Jurkat, Clone E6-1 (cell line): ENCODE measurements at regions not wholly inside any gene's neighbourhood (a gene's known extent, or its start where the extent isn't known, plus 50 kb on each side); places are given as distances from the start of the nearest gene placed in this dataset.
"Not testable (repeated sequence)": the region's sequence is repeated elsewhere in the genome, so short reads cannot be mapped to it uniquely, and the experiment has no call there.

Experiments
- DNase-seq: peaks from one replicate; pipeline ENCODE4 v3.0.0-alpha.2; 2011; ENCODE audit warnings: low read depth, low spot score
- H3K4me3 ChIP-seq: 2 replicates; pipeline ENCODE4 v1.5.1; 2011; ENCODE audit warnings: mild to moderate bottlenecking, low read length, control low read depth, moderate library complexity

GRCh38 chr16:31714903-31715504, 158.6 kb upstream of the ZNF267 start:
- no peak for DNase-seq
- H3K4me3 ChIP-seq: no peak overlapping the region

GRCh38 chr16:31715915-31716314, 157.7 kb upstream of the ZNF267 start:
- H3K4me3 ChIP-seq: no peak overlapping the region
- DNase-seq: no peak

- H3K4me3 ChIP-seq: no peak overlapping the region
- DNase-seq: no peak
Observed at GRCh38 chr16:31718998-31719397, 154.6 kb upstream of the ZNF267 start.

GRCh38 chr16:31727553-31727952, 146.1 kb upstream of the ZNF267 start:
- DNase-seq: no peak

GRCh38 chr16:31734265-31734664, 139.3 kb upstream of the ZNF267 start:
- DNase-seq: no peak
- no peak overlapping the region for H3K4me3 ChIP-seq

More at GRCh38 chr16:31727553-31727952, 146.1 kb upstream of the ZNF267 start:
- no peak overlapping the region for H3K4me3 ChIP-seq

GRCh38 chr16:31745098-31745497, 128.5 kb upstream of the ZNF267 start:
- H3K4me3 ChIP-seq, DNase-seq: not testable (repeated sequence)

GRCh38 chr16:31745900-31746299, 127.7 kb upstream of the ZNF267 start:
- DNase-seq: no peak
- no peak overlapping the region for H3K4me3 ChIP-seq

GRCh38 chr16:31754998-31755615, 118.5 kb upstream of the ZNF267 start:
- DNase-seq: no peak

GRCh38 chr16:31764103-31764502, 109.5 kb upstream of the ZNF267 start:
- no peak overlapping the region for H3K4me3 ChIP-seq
- no peak for DNase-seq

More at GRCh38 chr16:31754998-31755615, 118.5 kb upstream of the ZNF267 start:
- no peak overlapping the region for H3K4me3 ChIP-seq

GRCh38 chr16:31767267-31767666, 106.3 kb upstream of the ZNF267 start:
- no peak for DNase-seq
- H3K4me3 ChIP-seq: no peak overlapping the region

GRCh38 chr16:31780342-31780741, 93.3 kb upstream of the ZNF267 start:
- no peak overlapping the region for H3K4me3 ChIP-seq
- no peak for DNase-seq

- H3K4me3 ChIP-seq: no peak overlapping the region
- no peak for DNase-seq
Observed at GRCh38 chr16:31785126-31785525, 88.5 kb upstream of the ZNF267 start.

GRCh38 chr16:31807086-31807485, 66.5 kb upstream of the ZNF267 start:
- DNase-seq: no peak
- no peak overlapping the region for H3K4me3 ChIP-seq

GRCh38 chr16:31810863-31811262, 62.7 kb upstream of the ZNF267 start:
- no peak for DNase-seq
- no peak overlapping the region for H3K4me3 ChIP-seq

- DNase-seq, H3K4me3 ChIP-seq: not testable (repeated sequence)
Observed at GRCh38 chr16:31816141-31816540, 57.5 kb upstream of the ZNF267 start.

GRCh38 chr16:31819386-31819785, 54.2 kb upstream of the ZNF267 start:
- no peak for DNase-seq

GRCh38 chr16:31819948-31820347, 53.7 kb upstream of the ZNF267 start:
- no peak overlapping the region for H3K4me3 ChIP-seq
- DNase-seq: no peak

More at GRCh38 chr16:31819386-31819785, 54.2 kb upstream of the ZNF267 start:
- H3K4me3 ChIP-seq: no peak overlapping the region
